HEK293 (cell line): ENCODE measurements at regions not wholly inside any gene's neighbourhood (a gene's known extent, or its start where the extent isn't known, plus 50 kb on each side); places are given as distances from the start of the nearest gene placed in this dataset.

Source experiments
- CTCF ChIA-PET: fragments of 350-600 bp; formaldehyde crosslinking; extraction: SDS; loops from one replicate; lab custom pipeline; 2021; ENCODE audit warnings: antibody characterized with exemption; lab: Yijun Ruan, JAX
- POLR2A ChIA-PET: fragments of 300-600 bp; formaldehyde crosslinking; extraction: SDS; loops from one replicate; lab custom pipeline; 2020; ENCODE audit warnings: antibody characterized with exemption, inconsistent platforms; lab: Yijun Ruan, JAX
- H3K27ac ChIP-seq: fragments of 200-500 bp; sonication (Bioruptor generic); 2 replicates; pipeline ENCODE4 v1.5.1; 2014; ENCODE audit warnings: low read depth, low read length, control low read depth, inconsistent platforms; ENCODE audit errors: extremely low read depth
- H3K36me3 ChIP-seq, 2 experiments: fragments of 200-500 bp in 1 of 2; sonication (Bioruptor generic) in 1 of 2; 1 replicate in 1 of 2; 2 replicates in 1 of 2; pipeline ENCODE4 v1.5.1; 2014 to 2017; ENCODE audit warnings: inconsistent platforms in 2 of 2, low read length in 2 of 2; ENCODE audit not compliant: control insufficient read depth in 2 of 2, insufficient read depth in 1 of 2
- H3K4me1 ChIP-seq: fragments of 200-500 bp; sonication (Bioruptor generic); 2 replicates; pipeline ENCODE4 v1.5.1; 2014; ENCODE audit warnings: mild to moderate bottlenecking, low read length, inconsistent platforms; ENCODE audit not compliant: control insufficient read depth, insufficient read depth
- H3K4me3 ChIP-seq: 2 replicates; pipeline ENCODE4 v1.5.1; 2011; ENCODE audit warnings: low read depth, mild to moderate bottlenecking, control low read depth, low read length, moderate library complexity
- H3K9me3 ChIP-seq: fragments of 200-500 bp; sonication (Bioruptor generic); 2 replicates; pipeline ENCODE4 v1.5.1; 2014; ENCODE audit warnings: low read depth, low read length, inconsistent platforms; ENCODE audit not compliant: control insufficient read depth, insufficient read depth
- ATF2 ChIP-seq: fragments of 450-650 bp; formaldehyde crosslinking; IDR thresholded peaks from 2 replicates; pipeline ENCODE4 v1.5.1; 2016; ENCODE audit warnings: missing biosample characterization, missing genetic modification characterization, low read depth
- GFI1B ChIP-seq: fragments of 450-650 bp; formaldehyde crosslinking; IDR thresholded peaks from 2 replicates; pipeline ENCODE4 v1.5.1; 2016; ENCODE audit warnings: missing biosample characterization, missing genetic modification characterization
- KLF1 ChIP-seq: fragments of 450-650 bp; formaldehyde crosslinking; IDR thresholded peaks from 2 replicates; pipeline ENCODE4 v1.5.1; 2016; ENCODE audit warnings: missing biosample characterization, missing genetic modification characterization
- RBAK ChIP-seq: fragments of 450-650 bp; formaldehyde crosslinking; IDR thresholded peaks from 2 replicates; pipeline ENCODE4 v1.5.1; 2016; ENCODE audit warnings: missing biosample characterization, missing genetic modification characterization
- SALL2 ChIP-seq: fragments of 450-650 bp; formaldehyde crosslinking; IDR thresholded peaks from 2 replicates; pipeline ENCODE4 v1.5.0; 2017; ENCODE audit warnings: missing biosample characterization, mild to moderate bottlenecking, missing genetic modification characterization, borderline replicate concordance
- SCRT2 ChIP-seq: fragments of 450-650 bp; formaldehyde crosslinking; IDR thresholded peaks from 2 replicates; pipeline ENCODE4 v1.5.1; 2016; ENCODE audit warnings: missing biosample characterization, missing genetic modification characterization
- ZBTB48 ChIP-seq: fragments of 450-650 bp; formaldehyde crosslinking; IDR thresholded peaks from 2 replicates; pipeline ENCODE4 v1.5.1; 2016; ENCODE audit warnings: missing biosample characterization, missing genetic modification characterization
- ZFP69B ChIP-seq: fragments of 450-650 bp; formaldehyde crosslinking; IDR thresholded peaks from 2 replicates; pipeline ENCODE4 v1.5.1; 2016; ENCODE audit warnings: missing biosample characterization, missing genetic modification characterization
- ZNF10 ChIP-seq: fragments of 450-650 bp; formaldehyde crosslinking; IDR thresholded peaks from 2 replicates; pipeline ENCODE4 v1.5.1; 2017; ENCODE audit warnings: missing biosample characterization, missing genetic modification characterization
- ZNF23 ChIP-seq: fragments of 450-650 bp; formaldehyde crosslinking; IDR thresholded peaks from 2 replicates; pipeline ENCODE4 v1.5.1; 2016; ENCODE audit warnings: missing biosample characterization, missing genetic modification characterization, borderline replicate concordance
- ZNF274 ChIP-seq, 2 experiments: fragments of 200-500 bp in 1 of 2; fragments of 450-650 bp in 1 of 2; sonication (Bioruptor generic) in 1 of 2; formaldehyde crosslinking in 1 of 2; IDR thresholded peaks; 2 replicates each; pipeline versions ENCODE4 v1.5.1 to v1.6.1; 2014 to 2016; ENCODE audit warnings: borderline replicate concordance in 1 of 2, inconsistent platforms in 1 of 2, low read length in 1 of 2, missing biosample characterization in 1 of 2, missing genetic modification characterization in 1 of 2
- ZNF280C ChIP-seq: fragments of 450-650 bp; formaldehyde crosslinking; IDR thresholded peaks from 2 replicates; pipeline ENCODE4 v1.5.1; 2016; ENCODE audit warnings: missing biosample characterization, missing genetic modification characterization
- ZNF350 ChIP-seq: fragments of 450-650 bp; formaldehyde crosslinking; IDR thresholded peaks from 2 replicates; pipeline ENCODE4 v1.5.0; 2017; ENCODE audit warnings: missing biosample characterization, mild to moderate bottlenecking, missing genetic modification characterization
- ZNF404 ChIP-seq: fragments of 450-650 bp; formaldehyde crosslinking; IDR thresholded peaks from 2 replicates; pipeline ENCODE4 v1.5.1; 2017; ENCODE audit warnings: missing biosample characterization, missing genetic modification characterization
- ZNF518A ChIP-seq: fragments of 450-650 bp; formaldehyde crosslinking; conservative IDR thresholded peaks from 2 replicates; pipeline ENCODE4 v1.5.1; 2016; ENCODE audit warnings: low read depth, missing biosample characterization, missing genetic modification characterization
- ZNF544 ChIP-seq: fragments of 450-650 bp; formaldehyde crosslinking; IDR thresholded peaks from 2 replicates; pipeline ENCODE4 v1.5.0; 2017; ENCODE audit warnings: missing biosample characterization, missing genetic modification characterization
- ZNF580 ChIP-seq: fragments of 450-650 bp; formaldehyde crosslinking; IDR thresholded peaks from 2 replicates; pipeline ENCODE4 v1.5.1; 2016; ENCODE audit warnings: missing biosample characterization, missing genetic modification characterization
- ZNF629 ChIP-seq: fragments of 450-650 bp; formaldehyde crosslinking; IDR thresholded peaks from 2 replicates; pipeline ENCODE4 v1.5.1; 2017; ENCODE audit warnings: missing biosample characterization, missing genetic modification characterization
- ZNF785 ChIP-seq: fragments of 450-650 bp; formaldehyde crosslinking; IDR thresholded peaks from 2 replicates; pipeline ENCODE4 v1.5.1; 2016; ENCODE audit warnings: missing biosample characterization, missing genetic modification characterization

- TF ChIP-seq ZNF518A (tag by site-specific recombination) (no peak), ZNF785 (tag by site-specific recombination) (no peak), ZNF10 (tag by site-specific recombination) (no peak)
These were observed 1043.1 kb upstream of the TENM3 start (continued) for GRCh38 chr4:181200076-181200475.

- Histone ChIP-seq H3K36me3 (no peaks in the 10 kb centered on the region), H3K27ac (no peak overlapping the region), H3K4me1 (no peaks in the 10 kb centered on the region)
- TF ChIP-seq SCRT2 (tag by site-specific recombination), result no peak
- TF ChIP-seq ATF2 (tag by site-specific recombination), result no peak
- TF ChIP-seq ZNF350 (tag by site-specific recombination), result no peak
- no peak for TF ChIP-seq KLF1 (tag by site-specific recombination)
- no peak for TF ChIP-seq ZNF280C (tag by site-specific recombination)
- TF ChIP-seq ZNF404, result no peak
- TF ChIP-seq, all 188 proteins: peak for 0
- Histone ChIP-seq H3K4me3 (no peak overlapping the region), H3K9me3 (no peaks in the 10 kb centered on the region)
- ChIA-PET POLR2A (no interaction called here), CTCF (no interaction called here)
These were observed 1041.0 kb upstream of the TENM3 start for GRCh38 chr4:181202240-181202639.

DNA sequence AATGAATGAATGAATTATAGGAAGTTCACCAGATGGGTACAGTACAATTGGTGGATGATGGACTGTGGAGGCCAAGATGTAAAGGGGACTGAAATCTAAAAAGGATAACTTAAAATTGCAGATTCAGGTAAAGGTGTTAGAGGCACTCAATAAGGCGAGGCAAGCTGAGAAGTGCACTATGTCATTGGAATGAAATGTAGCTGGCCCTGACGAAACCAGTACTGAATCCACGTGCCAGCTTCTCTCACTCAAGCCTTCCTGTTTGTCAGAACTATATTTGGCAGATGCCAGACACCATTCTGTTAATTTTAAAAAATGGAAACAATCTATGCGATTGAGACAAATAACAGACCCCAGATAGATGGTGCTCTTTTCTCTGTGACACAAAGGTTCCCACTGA lies 1039.1 kb upstream of the TENM3 start:
- H3K9me3 ChIP-seq, result no peaks in the 10 kb centered on the region
- no peaks in the 10 kb centered on the region for H3K36me3 ChIP-seq
- H3K4me1 ChIP-seq, result no peaks in the 10 kb centered on the region
- no peak overlapping the region for H3K4me3 ChIP-seq
- ChIA-PET POLR2A (no interaction called here), CTCF (no interaction called here)
- no peak overlapping the region for H3K27ac ChIP-seq
- TF ChIP-seq ZBTB48, result no peak
- TF ChIP-seq ZNF23 (tag by site-specific recombination), result no peak
- no peak for TF ChIP-seq ZNF274 (IDR thresholded peaks at IDR 0.05; ENCODE audit: low read length)
- no peak for TF ChIP-seq ZNF274 (tag by site-specific recombination; IDR thresholded peaks at IDR 0.05; ENCODE audit: borderline replicate concordance)
- TF ChIP-seq SALL2 (tag by site-specific recombination), result no peak
- TF ChIP-seq ZNF580 (tag by site-specific recombination), result no peak
- TF ChIP-seq ZNF518A (tag by site-specific recombination), result no peak
- TF ChIP-seq RBAK (tag by site-specific recombination), result no peak
- no peak for TF ChIP-seq GFI1B (tag by site-specific recombination)
- TF ChIP-seq ZFP69B (tag by site-specific recombination), result no peak
- no peak for TF ChIP-seq ZNF629 (tag by site-specific recombination)
- no peak for TF ChIP-seq ZNF544 (tag by site-specific recombination)
